ENCODE measurements at regions not wholly inside any gene's neighbourhood (a gene's known extent, or its start where the extent isn't known, plus 50 kb on each side); places are given as distances from the start of the nearest gene placed in this dataset.

DNA sequence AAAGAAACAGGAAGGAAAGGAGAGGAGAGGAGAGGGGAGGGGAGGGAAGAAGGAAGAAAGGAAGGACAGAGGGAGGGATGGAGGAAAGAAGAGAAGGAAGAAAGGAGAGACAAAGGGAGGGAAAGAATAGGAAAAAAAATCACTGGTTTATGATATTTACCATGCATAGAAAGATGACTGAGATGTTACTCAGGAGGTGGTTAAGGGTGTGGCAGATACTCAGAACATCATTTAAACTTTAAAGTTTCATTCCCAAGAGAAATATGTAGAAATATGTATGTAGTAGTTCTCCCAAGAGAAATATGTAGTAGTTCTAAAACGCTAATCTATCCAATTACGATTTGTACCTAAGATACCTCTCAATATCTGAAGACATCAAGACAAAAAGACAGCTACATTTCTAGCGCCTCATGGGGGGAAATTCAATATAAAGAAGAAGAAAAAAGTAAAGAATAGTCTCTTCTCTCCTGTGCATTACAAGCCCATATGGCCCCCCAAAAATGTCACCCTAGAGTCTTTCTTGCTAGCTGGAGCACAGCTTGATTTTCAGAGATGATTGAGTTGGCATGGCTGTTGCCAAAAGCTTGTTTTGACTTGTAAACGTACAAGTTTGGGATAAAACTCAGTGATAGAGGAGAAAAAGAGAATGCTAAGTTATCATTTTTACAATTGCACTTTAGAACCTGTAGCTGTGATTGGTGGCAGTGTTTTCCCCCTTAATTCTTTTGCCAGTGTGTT is 539.2 kb downstream of the CDH26 start:
- TF ChIP-seq, protein P1, sequence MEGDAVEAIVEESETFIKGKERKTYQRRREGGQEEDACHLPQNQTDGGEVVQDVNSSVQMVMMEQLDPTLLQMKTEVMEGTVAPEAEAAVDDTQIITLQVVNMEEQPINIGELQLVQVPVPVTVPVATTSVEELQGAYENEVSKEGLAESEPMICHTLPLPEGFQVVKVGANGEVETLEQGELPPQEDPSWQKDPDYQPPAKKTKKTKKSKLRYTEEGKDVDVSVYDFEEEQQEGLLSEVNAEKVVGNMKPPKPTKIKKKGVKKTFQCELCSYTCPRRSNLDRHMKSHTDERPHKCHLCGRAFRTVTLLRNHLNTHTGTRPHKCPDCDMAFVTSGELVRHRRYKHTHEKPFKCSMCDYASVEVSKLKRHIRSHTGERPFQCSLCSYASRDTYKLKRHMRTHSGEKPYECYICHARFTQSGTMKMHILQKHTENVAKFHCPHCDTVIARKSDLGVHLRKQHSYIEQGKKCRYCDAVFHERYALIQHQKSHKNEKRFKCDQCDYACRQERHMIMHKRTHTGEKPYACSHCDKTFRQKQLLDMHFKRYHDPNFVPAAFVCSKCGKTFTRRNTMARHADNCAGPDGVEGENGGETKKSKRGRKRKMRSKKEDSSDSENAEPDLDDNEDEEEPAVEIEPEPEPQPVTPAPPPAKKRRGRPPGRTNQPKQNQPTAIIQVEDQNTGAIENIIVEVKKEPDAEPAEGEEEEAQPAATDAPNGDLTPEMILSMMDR (conservative IDR thresholded peaks at IDR 0.05) = no peak
- no peak for DNase-seq (ENCODE audit: low read depth, low spot score)
- peaks cover 6% of the 10 kb centered on the region for H3K9me3 Mint-ChIP-seq
- no peaks in the 10 kb centered on the region for H3K4me1 Mint-ChIP-seq
- peaks cover 2% of the 10 kb centered on the region for H3K27me3 Mint-ChIP-seq (ENCODE audit: low read depth)
- no peak overlapping the region for H3K27ac Mint-ChIP-seq (ENCODE audit: unreplicated experiment)
- H3K36me3 Mint-ChIP-seq (ENCODE audit: low read depth) = no peaks in the 10 kb centered on the region
- no peak overlapping the region for H3K4me3 Mint-ChIP-seq

DNA sequence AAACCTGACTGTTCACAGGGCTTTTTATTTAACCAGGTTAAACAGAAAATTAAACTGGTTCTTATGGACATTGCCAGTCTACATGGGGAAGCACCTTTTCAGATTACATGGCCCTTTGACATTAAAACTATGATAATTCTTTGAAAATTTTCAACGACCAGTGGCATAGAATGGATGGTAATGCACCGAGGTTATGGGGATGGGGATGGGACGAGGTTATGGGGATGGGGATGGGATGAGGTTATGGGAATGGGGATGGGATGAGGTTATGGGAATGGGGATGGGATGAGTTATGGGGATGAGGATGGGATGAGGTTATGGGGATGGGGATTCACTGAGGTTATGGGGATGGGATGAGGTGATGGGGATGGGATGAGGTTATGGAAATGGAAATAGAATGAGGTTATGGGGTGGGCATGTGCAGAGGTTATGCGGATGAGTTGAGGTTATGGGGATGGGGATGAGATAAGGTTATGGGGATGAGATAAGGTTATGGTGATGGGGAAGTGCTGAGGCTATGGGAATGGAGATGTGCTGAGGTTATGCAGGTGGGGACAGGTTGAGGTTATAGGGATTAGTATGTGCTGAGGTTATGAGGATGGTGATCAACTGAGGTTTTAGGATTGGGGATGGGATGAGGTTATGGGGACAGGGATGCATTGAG is 541.9 kb downstream of the CDH26 start:
- no peak overlapping the region for H3K27ac Mint-ChIP-seq (ENCODE audit: unreplicated experiment)
- no peaks in the 10 kb centered on the region for H3K36me3 Mint-ChIP-seq (ENCODE audit: low read depth)
- H3K9me3 Mint-ChIP-seq = peaks cover 6% of the 10 kb centered on the region
- peaks cover 2% of the 10 kb centered on the region for H3K27me3 Mint-ChIP-seq (ENCODE audit: low read depth)
- H3K4me1 Mint-ChIP-seq = peaks cover 9% of the 10 kb centered on the region
- DNase-seq (ENCODE audit: low read depth, low spot score) = no peak
- TF ChIP-seq, protein P1 (conservative IDR thresholded peaks at IDR 0.05) = no peak
- H3K4me3 Mint-ChIP-seq = no peak overlapping the region

DNA sequence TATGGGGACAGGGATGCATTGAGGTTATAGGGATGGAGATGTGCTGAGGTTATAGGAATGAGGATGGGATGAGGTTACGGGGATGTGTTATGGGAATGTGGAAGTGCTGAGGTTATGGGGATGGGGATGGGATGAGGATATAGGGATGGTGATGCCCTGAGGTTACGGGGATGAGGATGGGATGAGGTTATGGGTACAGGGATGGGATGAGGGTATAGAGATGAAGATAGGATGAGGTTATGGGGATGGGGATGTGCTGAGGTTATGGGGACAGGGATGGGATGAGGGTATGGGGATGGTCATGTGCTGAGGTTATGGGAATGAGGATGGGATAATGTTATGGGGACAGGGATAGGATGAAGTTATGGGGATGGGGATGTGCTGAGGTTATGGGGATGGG is 542.8 kb downstream of the CDH26 start:
- no peaks in the 10 kb centered on the region for H3K36me3 Mint-ChIP-seq (ENCODE audit: low read depth)
- TF ChIP-seq, protein P1 (conservative IDR thresholded peaks at IDR 0.05) = no peak
- H3K9me3 Mint-ChIP-seq = peaks cover 6% of the 10 kb centered on the region
- peaks cover 9% of the 10 kb centered on the region for H3K4me1 Mint-ChIP-seq
- H3K4me3 Mint-ChIP-seq = no peak overlapping the region
- H3K27me3 Mint-ChIP-seq (ENCODE audit: low read depth) = peaks cover 2% of the 10 kb centered on the region
- DNase-seq (ENCODE audit: low read depth, low spot score) = no peak
- H3K27ac Mint-ChIP-seq (ENCODE audit: unreplicated experiment) = no peak overlapping the region

DNA sequence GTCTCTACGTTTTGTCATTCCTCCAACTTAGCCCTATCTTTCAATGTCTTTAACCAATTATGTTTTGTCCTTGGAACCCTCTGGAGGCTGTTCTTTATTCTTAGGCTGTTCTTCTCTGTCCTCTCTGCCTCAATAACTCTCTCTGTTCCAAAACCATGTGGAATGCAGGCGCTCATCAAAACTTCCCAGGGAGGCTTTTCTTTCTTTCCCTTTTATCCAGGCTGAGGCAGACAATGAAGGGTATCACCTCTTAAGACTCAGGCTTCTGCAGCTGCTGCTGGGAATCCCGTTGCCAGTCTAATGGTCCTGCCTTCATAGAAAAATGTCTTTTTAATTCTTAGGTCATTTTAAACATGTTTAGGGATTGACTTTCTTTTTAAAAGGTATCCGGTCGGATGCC is 544.7 kb downstream of the CDH26 start:
- TF ChIP-seq, protein P1 (conservative IDR thresholded peaks at IDR 0.05) = no peak
- Mint-ChIP-seq H3K27ac (ENCODE audit: unreplicated experiment) (no peak overlapping the region), H3K4me1 (peaks cover 19% of the 10 kb centered on the region), H3K4me3 (no peak overlapping the region), H3K9me3 (peaks cover 6% of the 10 kb centered on the region), H3K27me3 (ENCODE audit: low read depth) (no peaks in the 10 kb centered on the region), H3K36me3 (ENCODE audit: low read depth) (no peaks in the 10 kb centered on the region)
- DNase-seq (ENCODE audit: low read depth, low spot score) = no peak

DNA sequence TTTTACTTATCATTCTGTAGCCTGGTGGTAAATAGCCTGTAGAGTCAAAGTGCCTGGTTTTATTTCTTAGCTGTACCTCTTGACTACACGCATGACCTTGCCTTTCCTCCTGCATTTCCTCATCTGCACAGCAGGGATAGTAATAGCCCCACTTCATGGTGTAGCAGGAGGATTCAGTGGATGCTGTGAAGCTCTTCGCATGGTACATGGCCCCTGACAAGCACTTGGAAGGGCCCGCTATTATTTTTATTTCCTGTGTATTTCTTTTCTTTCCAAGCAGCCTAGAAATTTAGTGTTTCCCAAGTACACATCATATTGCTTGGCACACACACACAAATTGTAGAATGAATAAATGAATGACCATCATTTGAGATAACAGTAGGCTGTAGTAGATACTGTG is 547.2 kb downstream of the CDH26 start:
- DNase-seq (ENCODE audit: low read depth, low spot score) = no peak
- H3K4me1 Mint-ChIP-seq = peaks cover 31% of the 10 kb centered on the region
- H3K9me3 Mint-ChIP-seq = peaks cover 4% of the 10 kb centered on the region
- no peak overlapping the region for H3K4me3 Mint-ChIP-seq
- no peaks in the 10 kb centered on the region for H3K27me3 Mint-ChIP-seq (ENCODE audit: low read depth)
- TF ChIP-seq, protein P1 (conservative IDR thresholded peaks at IDR 0.05) = no peak
- no peak overlapping the region for H3K27ac Mint-ChIP-seq (ENCODE audit: unreplicated experiment)
- H3K36me3 Mint-ChIP-seq (ENCODE audit: low read depth) = no peaks in the 10 kb centered on the region

Measured in neural crest cell (in vitro differentiated cells).